ENCODE measurements at regions not wholly inside any gene's neighbourhood (a gene's known extent, or its start where the extent isn't known, plus 50 kb on each side); places are given as distances from the start of the nearest gene placed in this dataset.

DNA sequence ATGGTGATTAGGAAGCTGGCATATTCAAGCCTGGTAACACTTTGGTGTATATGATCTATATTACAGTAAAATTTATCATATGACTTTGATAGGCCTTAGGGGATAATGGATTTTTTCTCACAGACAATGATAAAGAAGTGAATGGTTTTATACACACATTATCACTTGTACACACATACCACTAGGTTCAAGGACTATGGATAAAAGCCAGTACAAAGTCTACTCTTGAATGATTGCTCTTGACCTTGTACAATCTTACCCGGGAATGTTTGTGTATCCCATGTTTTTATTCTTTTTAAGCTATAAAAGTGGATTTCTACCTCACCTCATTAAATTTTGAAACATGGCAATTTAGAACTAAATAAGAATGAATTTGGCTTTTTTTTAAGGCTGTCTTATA, 414.5 kb upstream of the ADAMTSL1 start:
- TF ChIP-seq, protein P1, sequence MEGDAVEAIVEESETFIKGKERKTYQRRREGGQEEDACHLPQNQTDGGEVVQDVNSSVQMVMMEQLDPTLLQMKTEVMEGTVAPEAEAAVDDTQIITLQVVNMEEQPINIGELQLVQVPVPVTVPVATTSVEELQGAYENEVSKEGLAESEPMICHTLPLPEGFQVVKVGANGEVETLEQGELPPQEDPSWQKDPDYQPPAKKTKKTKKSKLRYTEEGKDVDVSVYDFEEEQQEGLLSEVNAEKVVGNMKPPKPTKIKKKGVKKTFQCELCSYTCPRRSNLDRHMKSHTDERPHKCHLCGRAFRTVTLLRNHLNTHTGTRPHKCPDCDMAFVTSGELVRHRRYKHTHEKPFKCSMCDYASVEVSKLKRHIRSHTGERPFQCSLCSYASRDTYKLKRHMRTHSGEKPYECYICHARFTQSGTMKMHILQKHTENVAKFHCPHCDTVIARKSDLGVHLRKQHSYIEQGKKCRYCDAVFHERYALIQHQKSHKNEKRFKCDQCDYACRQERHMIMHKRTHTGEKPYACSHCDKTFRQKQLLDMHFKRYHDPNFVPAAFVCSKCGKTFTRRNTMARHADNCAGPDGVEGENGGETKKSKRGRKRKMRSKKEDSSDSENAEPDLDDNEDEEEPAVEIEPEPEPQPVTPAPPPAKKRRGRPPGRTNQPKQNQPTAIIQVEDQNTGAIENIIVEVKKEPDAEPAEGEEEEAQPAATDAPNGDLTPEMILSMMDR (IDR thresholded peaks at IDR 0.05) = no peak
- TF ChIP-seq POLR2A (IDR thresholded peaks at IDR 0.05) = no peak
